ENCODE measurements at regions not wholly inside any gene's neighbourhood (a gene's known extent, or its start where the extent isn't known, plus 50 kb on each side); places are given as distances from the start of the nearest gene placed in this dataset.

GRCh38 chr21:39001341-39001740 is 181.9 kb downstream of the PSMG1 start:
- no peak overlapping the region for H3K56ac ChIP-seq (ENCODE audit: insufficient read length, low read depth, low read length)
- Mint-ChIP-seq H3K4me1 (peaks cover 14 to 19% of the 10 kb centered on the region in 2 experiments), H3K9me3 (peaks cover 0 to 4% of the 10 kb centered on the region in 2 experiments; a peak in 1 of 5 replicates), H3K27me3 (ENCODE audit: low read depth) (no peaks in the 10 kb centered on the region), H3K4me3 (no peak overlapping the region), H3K27ac (no peak overlapping the region; a peak in 1 of 7 replicates), H3K36me3 (ENCODE audit: insufficient read depth in 1 of 3, low read depth in 3 of 3) (peaks cover 0 to 2% (median 0%) of the 10 kb centered on the region in 3 experiments; a peak in 2 of 7 replicates)
- no peaks in the 10 kb centered on the region for H3K4me1 ChIP-seq (ENCODE audit: insufficient read depth, low read length)
- H3K9ac ChIP-seq (ENCODE audit: extremely low read depth, insufficient read length, low read length): no peak overlapping the region
- no peaks in the 10 kb centered on the region for H3K23me2 ChIP-seq (ENCODE audit: insufficient read length, low read depth, low read length, poor library complexity, severe bottlenecking)
- no peak overlapping the region for H3K14ac ChIP-seq (ENCODE audit: insufficient read depth, low read length)
- no peaks in the 10 kb centered on the region for H3K27me3 ChIP-seq (ENCODE audit: insufficient read depth, low read length)
- H4K8ac ChIP-seq (replicated peaks; ENCODE audit: insufficient read length, low read depth, low read length): no peak overlapping the region
- no peak overlapping the region for H3K23ac ChIP-seq (ENCODE audit: insufficient read length, low read depth, low read length)
- H3T11ph ChIP-seq (ENCODE audit: low read length): no peak overlapping the region
- H2BK15ac ChIP-seq (ENCODE audit: low read depth, low read length): no peak overlapping the region
- TF ChIP-seq, protein P1, sequence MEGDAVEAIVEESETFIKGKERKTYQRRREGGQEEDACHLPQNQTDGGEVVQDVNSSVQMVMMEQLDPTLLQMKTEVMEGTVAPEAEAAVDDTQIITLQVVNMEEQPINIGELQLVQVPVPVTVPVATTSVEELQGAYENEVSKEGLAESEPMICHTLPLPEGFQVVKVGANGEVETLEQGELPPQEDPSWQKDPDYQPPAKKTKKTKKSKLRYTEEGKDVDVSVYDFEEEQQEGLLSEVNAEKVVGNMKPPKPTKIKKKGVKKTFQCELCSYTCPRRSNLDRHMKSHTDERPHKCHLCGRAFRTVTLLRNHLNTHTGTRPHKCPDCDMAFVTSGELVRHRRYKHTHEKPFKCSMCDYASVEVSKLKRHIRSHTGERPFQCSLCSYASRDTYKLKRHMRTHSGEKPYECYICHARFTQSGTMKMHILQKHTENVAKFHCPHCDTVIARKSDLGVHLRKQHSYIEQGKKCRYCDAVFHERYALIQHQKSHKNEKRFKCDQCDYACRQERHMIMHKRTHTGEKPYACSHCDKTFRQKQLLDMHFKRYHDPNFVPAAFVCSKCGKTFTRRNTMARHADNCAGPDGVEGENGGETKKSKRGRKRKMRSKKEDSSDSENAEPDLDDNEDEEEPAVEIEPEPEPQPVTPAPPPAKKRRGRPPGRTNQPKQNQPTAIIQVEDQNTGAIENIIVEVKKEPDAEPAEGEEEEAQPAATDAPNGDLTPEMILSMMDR (conservative IDR thresholded peaks at IDR 0.05): no peak
- H4K5ac ChIP-seq (ENCODE audit: insufficient read length, low read depth, low read length): no peak overlapping the region
- H2AFZ ChIP-seq (ENCODE audit: low read length): no peak overlapping the region
- H3K4ac ChIP-seq (ENCODE audit: low read depth, low read length): no peak overlapping the region
- no peaks in the 10 kb centered on the region for H4K20me1 ChIP-seq (ENCODE audit: control insufficient read depth, insufficient read depth, insufficient read length)
- H2AK5ac ChIP-seq (ENCODE audit: insufficient read length, low read length): no peak overlapping the region
- no peaks in the 10 kb centered on the region for H3K9me3 ChIP-seq (ENCODE audit: control insufficient read depth, low read depth, low read length)
- no peak overlapping the region for H2BK12ac ChIP-seq (ENCODE audit: insufficient read length, low read depth, low read length)
- no peak overlapping the region for H3K27ac ChIP-seq (ENCODE audit: insufficient read length, low read depth, low read length)
- H2BK20ac ChIP-seq (ENCODE audit: low read depth, low read length, poor library complexity, severe bottlenecking): no peak overlapping the region
- no peak overlapping the region for H2BK120ac ChIP-seq (ENCODE audit: low read depth, low read length, poor library complexity, severe bottlenecking)
- DNase-seq: no peak
- H3K79me1 ChIP-seq (ENCODE audit: insufficient read depth, low read depth, low read length, poor library complexity, severe bottlenecking): no peaks in the 10 kb centered on the region
- H3K4me2 ChIP-seq (ENCODE audit: insufficient read depth, insufficient read length, low read length): no peak overlapping the region
- H2BK5ac ChIP-seq (ENCODE audit: insufficient read length, low read length): no peak overlapping the region
- no peak overlapping the region for H4K91ac ChIP-seq (ENCODE audit: insufficient read length, low read depth, low read length)
- no peaks in the 10 kb centered on the region for H3K79me2 ChIP-seq (ENCODE audit: insufficient read depth, low read length)
- H3K18ac ChIP-seq (ENCODE audit: insufficient read length, low read depth, low read length): no peak overlapping the region
- WGBS (ENCODE audit: extremely low coverage, insufficient read length, low lambda C conversion rate): no CpG with 5 or more reads among the region's 5 CpGs
